ENCODE measurements at regions not wholly inside any gene's neighbourhood (a gene's known extent, or its start where the extent isn't known, plus 50 kb on each side); places are given as distances from the start of the nearest gene placed in this dataset.
A peak's percentile ranks its signal among the peaks of the same experiment; 100 is the strongest.
"Not testable (repeated sequence)": the region's sequence is repeated elsewhere in the genome, so short reads cannot be mapped to it uniquely, and the experiment has no call there.

GRCh38 chr20:33908336-33908735 lies 85.4 kb upstream of the RALY start:
- DNase-seq (ENCODE audit: low spot score), result no peak

GRCh38 chr20:33908868-33909267 lies 84.8 kb upstream of the RALY start:
- DNase-seq (ENCODE audit: low spot score), result no peak

GRCh38 chr20:33909331-33909921 lies 84.3 kb upstream of the RALY start:
- no peak for DNase-seq (ENCODE audit: low spot score)

GRCh38 chr20:33910056-33910455 lies 83.7 kb upstream of the RALY start:
- DNase-seq (ENCODE audit: low spot score), result no peak

- no peak for DNase-seq (ENCODE audit: low spot score)
Observed at GRCh38 chr20:33910529-33911327, 83.0 kb upstream of the RALY start.

- peak; percentile 44 for DNase-seq (ENCODE audit: low spot score)
Observed at GRCh38 chr20:33914919-33915318, 78.8 kb upstream of the RALY start.

- peak; percentile 30 for DNase-seq (ENCODE audit: low spot score)
Observed at GRCh38 chr20:33915726-33916331, 77.9 kb upstream of the RALY start.

- DNase-seq (ENCODE audit: low spot score), result no peak
Observed at GRCh38 chr20:33916768-33917167, 76.9 kb upstream of the RALY start.

GRCh38 chr20:33917831-33918525 lies 75.7 kb upstream of the RALY start:
- DNase-seq (ENCODE audit: low spot score), result no peak

- DNase-seq (ENCODE audit: low spot score), result no peak
Observed at GRCh38 chr20:33918662-33919061, 75.0 kb upstream of the RALY start.

GRCh38 chr20:33919653-33920052 lies 74.1 kb upstream of the RALY start:
- no peak for DNase-seq (ENCODE audit: low spot score)

GRCh38 chr20:33922224-33922623 lies 71.5 kb upstream of the RALY start:
- DNase-seq (ENCODE audit: low spot score), result no peak

GRCh38 chr20:33923740-33924139 lies 70.0 kb upstream of the RALY start:
- no peak for DNase-seq (ENCODE audit: low spot score)

- no peak for DNase-seq (ENCODE audit: low spot score)
Observed at GRCh38 chr20:33925867-33926266, 67.8 kb upstream of the RALY start.

GRCh38 chr20:33926425-33926824 lies 67.3 kb upstream of the RALY start:
- no peak for DNase-seq (ENCODE audit: low spot score)

GRCh38 chr20:33927724-33928123 lies 66.0 kb upstream of the RALY start:
- no peak for DNase-seq (ENCODE audit: low spot score)

GRCh38 chr20:33929917-33930316 lies 63.8 kb upstream of the RALY start:
- DNase-seq (ENCODE audit: low spot score), result no peak

- DNase-seq (ENCODE audit: low spot score), result peak; percentile 56
Observed at GRCh38 chr20:33933469-33933909, 60.2 kb upstream of the RALY start.

- DNase-seq (ENCODE audit: low spot score), result no peak
Observed at GRCh38 chr20:33936656-33937055, 57.1 kb upstream of the RALY start.

- DNase-seq (ENCODE audit: low spot score), result not testable (repeated sequence)
Observed at GRCh38 chr20:33939031-33939430, 54.7 kb upstream of the RALY start.

GRCh38 chr20:33940666-33941065 lies 53.0 kb upstream of the RALY start:
- no peak for DNase-seq (ENCODE audit: low spot score)
